Head of caudate nucleus (tissue), 42 donors: ENCODE measurements at regions not wholly inside any gene's neighbourhood (a gene's known extent, or its start where the extent isn't known, plus 50 kb on each side); places are given as distances from the start of the nearest gene placed in this dataset.

Experiments
- DNase-seq, 42 donors: peaks; one replicate each; pipeline versions ENCODE4 v3.0.0 to v3.0.0-alpha.2; 2020 to 2021; ENCODE audit warnings: mixed read lengths in 7 of 42
- intact Hi-C: fragments of 100-400 bp; cut with DNase I; formaldehyde crosslinking; loops from one replicate; pipeline ENCODE4 v1.15.0; 2022

DNA sequence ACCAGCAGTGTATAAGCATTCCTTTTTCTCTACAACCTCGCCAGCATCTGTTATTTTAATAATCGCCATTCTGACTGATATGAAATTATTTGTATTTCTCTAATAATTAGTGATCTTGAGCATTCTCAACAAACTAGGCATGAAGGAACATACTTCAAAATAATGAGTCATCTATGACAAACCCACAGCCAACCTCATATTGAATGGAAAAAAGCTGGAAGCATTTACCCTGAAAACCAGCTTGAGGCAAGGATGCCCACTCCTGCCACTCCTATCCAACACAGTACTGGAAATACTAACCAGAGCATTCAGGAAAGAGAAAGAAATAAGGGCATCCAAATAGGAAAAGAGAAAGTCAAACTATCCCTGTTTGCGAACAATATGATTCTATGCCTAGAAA, 390.6 kb upstream of the ID4 start:
- intact Hi-C loops = no loop called here
- DNase-seq = no peak

DNA sequence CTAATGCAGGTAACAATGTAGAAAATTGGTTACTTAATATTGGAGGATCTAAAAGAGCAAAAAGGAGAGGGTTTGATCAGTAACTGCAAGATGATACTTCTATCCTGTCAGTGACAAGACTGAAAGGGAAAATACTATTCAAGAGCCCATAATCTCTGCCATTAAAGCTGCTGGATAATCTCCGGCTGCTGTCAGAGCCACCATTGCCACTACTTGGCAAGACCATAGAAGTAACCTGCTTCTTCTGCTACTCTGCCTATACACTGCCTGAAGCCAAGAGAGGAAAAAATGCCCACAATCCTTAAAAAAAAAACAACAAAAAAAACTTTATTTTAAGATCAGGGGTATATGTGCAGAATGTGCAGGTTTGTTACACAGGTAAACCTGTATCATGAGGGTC, 386.5 kb upstream of the ID4 start:
- no peak for DNase-seq
- intact Hi-C loops = no loop called here

DNA sequence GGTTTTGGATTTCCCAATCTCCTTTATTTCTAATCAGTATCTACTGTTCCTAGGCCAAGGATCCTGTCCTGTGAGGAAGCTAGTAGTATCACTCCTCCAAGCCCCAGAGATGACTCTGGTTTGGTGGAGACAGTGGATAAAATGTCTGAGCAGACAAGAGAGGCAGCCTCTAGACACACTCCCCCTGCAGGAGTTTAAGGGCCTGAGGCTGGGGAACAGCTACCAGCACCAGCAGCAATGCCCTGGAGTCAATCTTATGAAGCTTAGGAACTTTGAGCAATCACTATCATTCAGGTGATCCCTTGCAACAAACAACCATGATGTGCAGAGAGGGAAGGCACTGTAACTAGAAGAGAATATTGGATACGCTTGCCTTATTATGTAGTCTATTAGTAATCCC, 384.7 kb upstream of the ID4 start:
- intact Hi-C loops = no loop called here
- no peak for DNase-seq

GRCh38 chr6:19454001-19454720, 383.0 kb upstream of the ID4 start:
- intact Hi-C loops = no loop called here
- no peak for DNase-seq

DNA sequence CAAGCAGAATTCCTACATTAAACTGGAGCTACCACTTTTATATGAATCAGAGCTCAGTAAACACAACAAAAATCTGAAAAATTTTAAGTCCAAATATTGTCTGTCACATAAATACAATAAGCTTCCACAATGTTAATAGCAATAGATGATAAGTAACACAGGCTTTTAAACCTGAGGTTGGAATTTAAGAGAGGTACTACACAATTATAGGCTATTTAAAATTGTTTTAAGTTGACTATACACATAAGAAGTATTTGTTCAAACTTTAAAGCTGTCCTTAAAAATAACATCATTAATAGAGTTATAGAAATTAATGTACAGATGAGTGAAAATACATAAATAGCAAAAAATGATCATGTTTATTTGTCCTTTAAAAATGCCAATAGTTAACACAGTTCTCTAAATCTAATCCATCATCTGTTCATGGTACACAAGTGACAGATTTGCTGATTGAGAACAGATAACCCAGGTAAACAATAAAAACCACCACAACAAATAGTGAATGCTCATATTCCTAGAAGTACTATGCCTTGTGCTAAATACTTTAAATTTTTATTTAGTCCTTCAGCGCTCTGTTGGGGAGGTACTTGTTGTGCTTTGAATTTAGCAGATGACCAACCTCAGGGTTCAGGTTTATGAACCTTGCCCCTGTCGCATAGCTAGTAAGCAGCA, 382.3 kb upstream of the ID4 start:
- intact Hi-C loops = no loop called here
- no peak for DNase-seq

GRCh38 chr6:19463250-19463649, 373.9 kb upstream of the ID4 start:
- DNase-seq = no peak
- intact Hi-C loops = no loop called here

GRCh38 chr6:19463925-19464324, 373.2 kb upstream of the ID4 start:
- intact Hi-C loops = no loop called here
- no peak for DNase-seq

GRCh38 chr6:19465256-19465655, 371.9 kb upstream of the ID4 start:
- DNase-seq = no peak
- intact Hi-C loops = no loop called here

- intact Hi-C loops = no loop called here
- no peak for DNase-seq
These were observed 371.4 kb upstream of the ID4 start for GRCh38 chr6:19465760-19466159.

DNA sequence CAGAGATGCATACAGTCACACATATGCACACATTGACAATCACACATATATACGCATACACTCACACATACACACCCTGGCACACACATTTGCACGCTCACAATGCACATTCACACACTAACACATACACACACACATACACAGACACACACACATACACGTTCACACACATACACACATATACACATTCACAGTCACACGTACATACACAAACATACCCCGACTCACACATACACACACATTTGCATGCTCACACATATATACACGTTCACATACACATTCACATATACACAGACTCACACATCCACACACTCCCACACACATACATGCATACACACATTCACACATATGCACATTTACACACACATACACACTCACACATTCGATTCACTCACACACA, 366.8 kb upstream of the ID4 start:
- no peak for DNase-seq
- intact Hi-C loops = no loop called here

DNA sequence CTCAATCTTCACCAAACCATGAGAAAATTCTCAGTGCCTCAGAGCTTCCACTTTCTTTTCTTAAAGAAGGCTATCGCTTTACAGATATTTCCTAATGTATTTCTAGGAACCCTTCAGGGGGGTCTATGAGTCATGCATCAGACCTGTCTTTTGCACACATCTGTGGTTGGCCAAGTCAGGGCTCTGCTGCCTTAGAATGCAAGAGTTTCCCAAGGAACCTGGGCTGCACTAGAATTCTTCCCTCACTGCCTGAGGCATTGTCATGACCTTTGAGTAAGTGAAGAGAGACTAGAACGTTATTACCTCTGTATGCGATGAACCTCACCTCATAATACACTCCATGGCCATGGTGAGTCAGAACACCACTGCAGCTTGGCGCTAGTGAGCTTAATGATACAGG, 365.0 kb upstream of the ID4 start:
- intact Hi-C loops = no loop called here
- DNase-seq = no peak

- intact Hi-C loops = no loop called here
These were observed 364.3 kb upstream of the ID4 start for GRCh38 chr6:19472850-19473249.

DNA sequence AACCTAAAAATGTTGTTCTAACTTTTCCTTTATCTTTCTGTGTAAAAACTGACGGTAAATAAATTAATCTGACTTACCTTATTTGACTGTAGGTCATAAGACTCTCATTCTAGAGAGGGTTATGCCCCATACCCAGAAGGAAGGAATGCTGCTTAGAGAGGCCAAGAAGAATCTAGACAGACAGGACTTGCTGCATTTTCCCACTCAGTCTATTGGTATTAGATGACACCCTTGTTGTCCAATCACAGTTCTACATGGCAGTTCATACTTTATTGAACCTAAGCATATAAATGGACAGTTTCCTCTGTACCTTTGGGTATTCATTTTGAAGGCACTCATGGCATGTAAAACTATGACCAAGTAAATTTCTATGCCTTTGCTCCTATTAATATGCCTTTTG, 359.6 kb upstream of the ID4 start:
- intact Hi-C loops = no loop called here

More at GRCh38 chr6:19472850-19473249, 364.3 kb upstream of the ID4 start:
- no peak for DNase-seq

GRCh38 chr6:19478273-19478672, 358.9 kb upstream of the ID4 start:
- intact Hi-C loops = no loop called here

More for the DNA sequence above, 359.6 kb upstream of the ID4 start:
- no peak for DNase-seq

GRCh38 chr6:19478992-19479391, 358.2 kb upstream of the ID4 start:
- intact Hi-C loops = no loop called here
- no peak for DNase-seq

More at GRCh38 chr6:19478273-19478672, 358.9 kb upstream of the ID4 start:
- DNase-seq = no peak

DNA sequence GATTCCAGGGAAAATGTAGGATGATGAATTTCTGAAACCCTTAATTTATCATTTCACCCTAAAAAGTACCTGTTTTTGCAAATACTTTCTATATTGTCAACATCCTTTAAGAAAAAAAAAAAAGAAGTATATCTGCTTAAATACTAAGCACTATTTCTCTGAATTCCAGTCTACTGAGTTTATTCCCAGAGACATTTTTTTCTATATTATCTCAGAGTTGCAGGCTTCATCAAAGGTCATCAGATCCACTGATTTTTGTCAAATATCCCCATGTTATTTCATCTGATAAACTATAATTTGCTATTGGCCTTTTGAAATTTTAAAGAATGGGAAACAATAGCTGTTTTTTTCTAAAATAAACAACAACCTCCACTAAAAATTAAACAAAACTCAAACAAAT, 357.6 kb upstream of the ID4 start:
- no peak for DNase-seq
- intact Hi-C loops = no loop called here

DNA sequence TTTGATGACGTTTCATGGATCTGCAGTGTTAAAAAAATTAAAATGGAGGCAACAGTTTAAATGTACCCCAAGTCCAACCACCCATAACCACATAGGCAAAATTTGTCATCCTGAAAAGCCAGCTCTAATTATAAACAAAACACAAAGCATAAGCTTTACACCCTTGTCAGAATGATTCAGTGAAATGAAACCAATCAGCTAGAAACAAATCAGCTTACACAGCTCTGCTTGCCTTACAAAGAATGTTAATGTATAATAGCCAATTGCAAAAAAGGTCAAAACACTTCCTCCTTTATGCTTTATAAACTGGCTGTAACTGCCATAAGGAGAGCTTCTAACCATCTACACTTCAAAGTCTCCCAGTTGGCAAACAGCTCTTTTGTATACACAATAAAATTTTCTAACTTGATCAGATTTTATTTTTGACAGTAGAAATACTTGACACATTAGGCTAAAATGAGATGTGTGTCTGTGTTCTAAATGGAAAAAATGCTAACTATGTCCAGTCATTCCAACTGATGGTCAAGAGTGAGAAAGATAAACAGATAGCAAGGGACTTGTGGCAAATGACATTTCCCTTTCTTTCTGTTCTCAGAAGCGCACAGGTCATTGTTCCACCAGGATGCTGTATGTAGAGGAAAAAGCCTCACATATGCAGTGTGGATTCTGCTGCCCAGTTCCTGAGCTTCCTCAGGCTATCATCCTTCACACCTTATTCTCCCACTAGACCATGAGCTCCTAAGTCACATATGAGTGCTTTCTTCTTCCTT, 344.3 kb upstream of the ID4 start:
- intact Hi-C loops = no loop called here
- DNase-seq = no peak

DNA sequence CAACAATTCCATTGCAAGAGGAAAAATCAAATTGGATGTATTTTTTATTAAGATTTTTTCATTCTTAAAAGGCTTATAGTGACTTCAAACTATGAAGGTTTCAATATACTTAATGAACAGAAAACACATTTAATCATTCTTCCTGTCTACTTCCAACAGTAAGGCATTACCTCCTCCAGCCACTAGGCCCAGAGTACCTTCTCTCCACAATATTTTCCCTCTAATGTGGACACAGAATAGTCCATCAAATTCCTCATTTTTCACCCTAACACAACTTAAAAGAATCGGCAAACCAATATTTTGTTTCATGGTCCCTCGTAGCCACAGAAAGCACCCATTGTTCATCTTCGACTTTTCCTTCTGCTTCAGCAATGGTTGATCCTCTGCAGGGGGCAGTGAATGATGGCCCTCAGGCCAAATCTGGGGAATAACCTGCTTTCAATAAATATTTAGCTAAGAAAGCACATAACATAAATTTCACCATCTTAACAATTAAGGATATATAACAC, 335.4 kb upstream of the ID4 start:
- intact Hi-C loops = no loop called here
- DNase-seq = no peak

DNA sequence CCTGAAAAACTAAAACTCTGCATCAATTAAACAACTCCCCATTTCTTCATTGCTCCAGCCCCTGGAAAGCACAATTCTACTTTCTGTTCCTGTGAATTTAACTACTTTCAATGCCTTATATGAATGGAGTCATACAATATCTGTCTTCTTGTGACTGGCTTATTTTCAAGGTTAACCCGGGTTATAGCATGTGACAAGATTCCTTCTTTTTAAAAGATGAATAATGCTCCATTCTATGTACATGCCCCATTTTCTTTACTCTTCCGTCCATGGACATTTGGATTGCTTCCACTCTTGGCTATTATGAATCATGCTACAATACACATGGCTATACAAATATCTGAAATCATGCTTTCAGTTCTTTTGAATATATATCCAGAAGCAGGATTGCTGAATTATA, 334.9 kb upstream of the ID4 start:
- DNase-seq = no peak
- intact Hi-C loops = no loop called here

DNA sequence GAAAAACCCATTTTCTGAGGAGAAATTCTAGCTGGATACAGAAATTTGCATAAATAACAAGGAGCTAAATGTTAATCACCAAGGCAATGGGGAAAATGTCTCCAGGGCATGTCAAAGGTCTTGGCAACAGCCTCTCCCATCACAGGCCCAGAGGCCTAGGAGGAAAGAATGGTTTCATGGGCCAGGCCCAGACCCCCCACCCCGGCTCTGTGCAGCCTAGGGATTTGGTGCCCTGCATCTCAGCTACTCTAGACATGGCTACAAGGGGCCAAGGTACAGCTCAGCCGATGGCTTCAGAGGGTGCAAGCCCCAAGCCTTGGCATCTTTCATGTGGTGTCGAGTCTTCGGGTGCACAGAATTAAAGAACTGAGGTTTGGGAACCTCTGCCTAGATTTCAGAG, 321.2 kb upstream of the ID4 start:
- DNase-seq = no peak
- intact Hi-C loops = no loop called here
